ENCODE measurements at regions not wholly inside any gene's neighbourhood (a gene's known extent, or its start where the extent isn't known, plus 50 kb on each side); places are given as distances from the start of the nearest gene placed in this dataset.

GRCh38 chr12:47527816-47528215 is 178.0 kb downstream of the RPAP3 start:
- TF ChIP-seq CTCF (conservative IDR thresholded peaks at IDR 0.05; ENCODE audit: low read depth in 2 of 2): no peak
- no peak for TF ChIP-seq JUNB (IDR thresholded peaks at IDR 0.05; ENCODE audit: unreplicated experiment)
- no peak for TF ChIP-seq EZH2 (IDR thresholded peaks at IDR 0.05; ENCODE audit: low read depth, unreplicated experiment)
- no peak for TF ChIP-seq ZNF331 (CRISPR knock-in tag; IDR thresholded peaks at IDR 0.05; ENCODE audit: low read depth)

Measured in GM23338 (cell line).